Neural crest cell (in vitro differentiated cells): ENCODE measurements at regions not wholly inside any gene's neighbourhood (a gene's known extent, or its start where the extent isn't known, plus 50 kb on each side); places are given as distances from the start of the nearest gene placed in this dataset.

Experiments used
- DNase-seq: peaks from one replicate; pipeline ENCODE4 v3.0.0; 2021; ENCODE audit warnings: low read depth, mixed read lengths, low spot score
- H3K27ac Mint-ChIP-seq: one replicate; pipeline ENCODE4 v1.8.0; 2021; ENCODE audit warnings: mild to moderate bottlenecking, mixed read lengths; ENCODE audit not compliant: unreplicated experiment
- H3K27me3 Mint-ChIP-seq: 2 replicates; pipeline ENCODE4 v1.8.0; 2021; ENCODE audit warnings: low read depth, mild to moderate bottlenecking, mixed read lengths
- H3K36me3 Mint-ChIP-seq: 2 replicates; pipeline ENCODE4 v1.8.0; 2021; ENCODE audit warnings: low read depth, mild to moderate bottlenecking, mixed read lengths
- H3K4me1 Mint-ChIP-seq: 2 replicates; pipeline ENCODE4 v1.8.0; 2021; ENCODE audit warnings: mixed read lengths
- H3K4me3 Mint-ChIP-seq: one replicate; pipeline ENCODE4 v1.8.0; 2021; ENCODE audit warnings: mild to moderate bottlenecking, mixed read lengths
- H3K9me3 Mint-ChIP-seq: 2 replicates; pipeline ENCODE4 v1.8.0; 2021; ENCODE audit warnings: mixed read lengths
- TF ChIP-seq, protein P1 (sequence below): fragments of 200-600 bp; sonication (generic); conservative IDR thresholded peaks from 2 replicates; pipeline ENCODE4 v1.5.0; 2021; ENCODE audit warnings: antibody characterized with exemption, mild to moderate bottlenecking

DNA sequence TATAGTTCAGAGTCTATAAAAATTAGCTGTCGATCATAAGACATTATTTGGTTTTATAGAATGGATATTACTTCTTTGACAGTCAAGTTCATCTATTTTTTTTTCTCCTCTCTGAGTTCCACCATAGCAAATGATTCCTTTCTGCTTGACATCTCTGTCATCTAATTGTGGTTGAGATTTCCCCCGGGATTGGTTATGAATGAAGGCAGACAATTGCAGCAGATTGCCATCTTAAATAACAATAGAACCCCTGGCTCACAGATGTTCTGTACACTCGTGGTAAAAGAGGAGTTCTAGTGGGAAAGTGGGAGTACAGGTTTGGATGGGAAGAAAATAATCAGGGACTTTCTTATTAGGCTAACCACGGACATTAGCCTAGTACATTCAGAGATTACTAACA is 292.1 kb upstream of the NRXN1 start:
- Mint-ChIP-seq H3K27ac (no peak overlapping the region), H3K9me3 (peaks cover 10% of the 10 kb centered on the region), H3K4me3 (no peak overlapping the region)

DNA sequence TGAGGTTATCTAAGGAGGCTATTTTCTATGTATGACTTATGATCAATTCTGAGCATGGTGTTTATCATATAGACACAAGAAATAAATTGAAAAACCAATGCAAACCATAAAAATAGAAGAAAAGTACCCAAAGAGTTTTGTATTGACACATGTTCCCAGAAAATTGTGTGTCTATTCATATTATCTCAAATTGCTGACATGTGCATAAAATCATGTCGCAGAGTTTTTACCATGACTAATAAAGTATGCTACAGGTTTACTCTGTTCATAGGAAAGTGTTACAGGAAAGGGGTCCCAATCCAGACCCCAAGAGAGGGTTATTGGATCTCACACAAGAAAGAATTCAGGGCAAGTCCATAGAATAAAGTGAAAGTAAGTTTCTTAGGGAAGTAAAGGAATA is 290.7 kb upstream of the NRXN1 start:
- Mint-ChIP-seq H3K36me3 (peaks cover 2% of the 10 kb centered on the region), H3K27me3 (no peaks in the 10 kb centered on the region), H3K9me3 (peaks cover 8% of the 10 kb centered on the region), H3K4me1 (peaks cover 4% of the 10 kb centered on the region), H3K27ac (no peak overlapping the region), H3K4me3 (no peak overlapping the region)
- TF ChIP-seq, protein P1, sequence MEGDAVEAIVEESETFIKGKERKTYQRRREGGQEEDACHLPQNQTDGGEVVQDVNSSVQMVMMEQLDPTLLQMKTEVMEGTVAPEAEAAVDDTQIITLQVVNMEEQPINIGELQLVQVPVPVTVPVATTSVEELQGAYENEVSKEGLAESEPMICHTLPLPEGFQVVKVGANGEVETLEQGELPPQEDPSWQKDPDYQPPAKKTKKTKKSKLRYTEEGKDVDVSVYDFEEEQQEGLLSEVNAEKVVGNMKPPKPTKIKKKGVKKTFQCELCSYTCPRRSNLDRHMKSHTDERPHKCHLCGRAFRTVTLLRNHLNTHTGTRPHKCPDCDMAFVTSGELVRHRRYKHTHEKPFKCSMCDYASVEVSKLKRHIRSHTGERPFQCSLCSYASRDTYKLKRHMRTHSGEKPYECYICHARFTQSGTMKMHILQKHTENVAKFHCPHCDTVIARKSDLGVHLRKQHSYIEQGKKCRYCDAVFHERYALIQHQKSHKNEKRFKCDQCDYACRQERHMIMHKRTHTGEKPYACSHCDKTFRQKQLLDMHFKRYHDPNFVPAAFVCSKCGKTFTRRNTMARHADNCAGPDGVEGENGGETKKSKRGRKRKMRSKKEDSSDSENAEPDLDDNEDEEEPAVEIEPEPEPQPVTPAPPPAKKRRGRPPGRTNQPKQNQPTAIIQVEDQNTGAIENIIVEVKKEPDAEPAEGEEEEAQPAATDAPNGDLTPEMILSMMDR, result no peak
- DNase-seq, result no peak

More for the DNA sequence above, 292.1 kb upstream of the NRXN1 start:
- Mint-ChIP-seq H3K27me3 (no peaks in the 10 kb centered on the region), H3K4me1 (peaks cover 4% of the 10 kb centered on the region), H3K36me3 (no peaks in the 10 kb centered on the region)
- no peak for DNase-seq
- TF ChIP-seq, protein P1, result no peak

GRCh38 chr2:51304311-51304710 is 272.4 kb upstream of the NRXN1 start:
- TF ChIP-seq, protein P1, result no peak
- H3K9me3 Mint-ChIP-seq, result no peaks in the 10 kb centered on the region
- H3K36me3 Mint-ChIP-seq, result no peaks in the 10 kb centered on the region
- no peak for DNase-seq
- no peaks in the 10 kb centered on the region for H3K27me3 Mint-ChIP-seq
- H3K4me1 Mint-ChIP-seq, result no peaks in the 10 kb centered on the region
- no peak overlapping the region for H3K27ac Mint-ChIP-seq
- H3K4me3 Mint-ChIP-seq, result no peak overlapping the region

DNA sequence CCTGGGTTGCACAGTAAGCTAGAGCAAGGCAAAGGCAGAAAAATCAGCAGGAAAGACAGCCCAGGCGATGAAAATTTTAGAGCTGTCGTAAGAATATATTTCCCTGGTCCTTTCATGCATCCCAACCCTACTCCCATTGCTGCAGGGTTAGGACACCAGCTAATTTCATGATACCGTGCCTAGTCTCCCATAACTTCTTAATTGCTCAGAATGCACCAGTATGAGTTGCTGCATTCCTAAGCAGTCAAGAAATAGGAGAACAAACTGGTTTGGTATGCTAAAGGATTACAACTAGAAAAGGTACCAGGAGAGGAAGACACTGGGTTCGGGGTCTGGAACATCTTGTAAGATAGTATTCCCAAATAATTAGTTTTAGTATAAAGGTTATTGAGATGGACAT is 269.4 kb upstream of the NRXN1 start:
- H3K9me3 Mint-ChIP-seq, result no peaks in the 10 kb centered on the region
- no peak overlapping the region for H3K27ac Mint-ChIP-seq

DNA sequence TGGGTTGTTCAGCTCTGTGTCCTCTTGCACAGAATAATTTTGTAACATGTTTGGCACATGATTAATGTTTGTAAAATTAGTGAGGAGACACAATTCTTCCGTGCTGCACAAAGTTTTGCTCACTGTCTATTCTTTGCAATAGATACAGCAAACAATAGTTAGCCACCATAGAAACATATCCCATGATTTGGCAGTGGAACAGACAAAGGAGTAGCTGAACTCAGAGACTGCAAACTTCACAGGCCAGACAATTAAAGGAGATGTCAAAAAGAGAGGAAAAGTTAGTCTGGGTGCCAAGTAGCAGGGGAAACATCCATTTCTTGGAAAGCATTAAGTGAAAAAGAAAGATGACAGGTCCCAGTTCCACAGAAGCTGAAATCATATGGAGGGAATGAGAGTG is 267.4 kb upstream of the NRXN1 start:
- Mint-ChIP-seq H3K9me3 (no peaks in the 10 kb centered on the region), H3K4me3 (no peak overlapping the region), H3K27me3 (no peaks in the 10 kb centered on the region), H3K27ac (no peak overlapping the region), H3K36me3 (no peaks in the 10 kb centered on the region), H3K4me1 (no peaks in the 10 kb centered on the region)
- no peak for DNase-seq
- TF ChIP-seq, protein P1, result no peak

More for the DNA sequence above, 269.4 kb upstream of the NRXN1 start:
- H3K4me1 Mint-ChIP-seq, result no peaks in the 10 kb centered on the region
- H3K36me3 Mint-ChIP-seq, result no peaks in the 10 kb centered on the region
- H3K4me3 Mint-ChIP-seq, result no peak overlapping the region
- no peaks in the 10 kb centered on the region for H3K27me3 Mint-ChIP-seq
- TF ChIP-seq, protein P1, result no peak
- no peak for DNase-seq

DNA sequence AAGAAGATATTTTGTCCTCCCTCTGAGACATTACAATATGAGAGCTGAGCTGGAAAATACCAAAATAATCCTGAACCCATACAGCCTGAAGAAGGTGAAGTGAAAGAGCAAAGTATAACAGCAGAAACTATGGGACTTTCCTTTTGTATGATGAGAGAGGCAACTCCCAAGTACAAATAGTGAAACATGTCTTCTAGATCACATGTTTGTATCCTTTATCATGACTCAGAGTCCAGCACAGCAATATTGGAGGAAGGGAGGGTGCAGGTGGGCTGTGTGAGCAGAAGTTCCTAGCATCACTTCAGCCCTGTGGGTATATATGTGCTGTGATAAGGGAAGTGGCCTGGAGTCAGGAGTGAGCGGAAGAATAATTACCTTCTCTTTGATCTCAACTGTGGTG is 265.6 kb upstream of the NRXN1 start:
- Mint-ChIP-seq H3K27me3 (no peaks in the 10 kb centered on the region), H3K4me3 (no peak overlapping the region), H3K27ac (no peak overlapping the region), H3K36me3 (no peaks in the 10 kb centered on the region), H3K4me1 (no peaks in the 10 kb centered on the region), H3K9me3 (no peaks in the 10 kb centered on the region)
- TF ChIP-seq, protein P1, result no peak
- no peak for DNase-seq
